ENCODE measurements at regions not wholly inside any gene's neighbourhood (a gene's known extent, or its start where the extent isn't known, plus 50 kb on each side); places are given as distances from the start of the nearest gene placed in this dataset.

DNA sequence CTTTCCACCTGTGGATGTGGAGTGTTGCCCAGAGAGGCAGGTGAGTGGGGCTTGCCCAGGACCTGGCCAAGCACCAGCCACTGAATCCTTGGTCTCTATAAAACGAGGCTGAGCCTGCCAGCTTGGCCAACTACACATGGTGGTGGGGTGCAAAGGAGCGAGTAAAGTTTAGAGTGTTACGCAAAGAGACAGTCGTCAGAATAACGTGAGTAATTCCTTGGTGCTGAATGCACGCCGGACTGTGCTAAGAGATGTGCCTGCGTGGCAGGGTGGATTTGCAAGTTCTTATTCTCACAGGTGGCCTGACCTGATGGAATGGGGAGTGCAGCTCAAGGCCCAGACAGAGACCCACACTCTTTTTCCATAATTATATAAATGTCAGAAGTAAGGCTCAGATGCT lies 88.6 kb upstream of the B3GAT1 start:
- TF ChIP-seq, protein P1, sequence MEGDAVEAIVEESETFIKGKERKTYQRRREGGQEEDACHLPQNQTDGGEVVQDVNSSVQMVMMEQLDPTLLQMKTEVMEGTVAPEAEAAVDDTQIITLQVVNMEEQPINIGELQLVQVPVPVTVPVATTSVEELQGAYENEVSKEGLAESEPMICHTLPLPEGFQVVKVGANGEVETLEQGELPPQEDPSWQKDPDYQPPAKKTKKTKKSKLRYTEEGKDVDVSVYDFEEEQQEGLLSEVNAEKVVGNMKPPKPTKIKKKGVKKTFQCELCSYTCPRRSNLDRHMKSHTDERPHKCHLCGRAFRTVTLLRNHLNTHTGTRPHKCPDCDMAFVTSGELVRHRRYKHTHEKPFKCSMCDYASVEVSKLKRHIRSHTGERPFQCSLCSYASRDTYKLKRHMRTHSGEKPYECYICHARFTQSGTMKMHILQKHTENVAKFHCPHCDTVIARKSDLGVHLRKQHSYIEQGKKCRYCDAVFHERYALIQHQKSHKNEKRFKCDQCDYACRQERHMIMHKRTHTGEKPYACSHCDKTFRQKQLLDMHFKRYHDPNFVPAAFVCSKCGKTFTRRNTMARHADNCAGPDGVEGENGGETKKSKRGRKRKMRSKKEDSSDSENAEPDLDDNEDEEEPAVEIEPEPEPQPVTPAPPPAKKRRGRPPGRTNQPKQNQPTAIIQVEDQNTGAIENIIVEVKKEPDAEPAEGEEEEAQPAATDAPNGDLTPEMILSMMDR (IDR thresholded peaks at IDR 0.05), result no peak
- TF ChIP-seq POLR2AphosphoS5 (IDR thresholded peaks at IDR 0.05), result no peak

Data from prostate gland (tissue), 2 donors.